ENCODE measurements at regions not wholly inside any gene's neighbourhood (a gene's known extent, or its start where the extent isn't known, plus 50 kb on each side); places are given as distances from the start of the nearest gene placed in this dataset.
A peak's percentile ranks its signal among the peaks of the same experiment; 100 is the strongest.
"Not testable (repeated sequence)": the region's sequence is repeated elsewhere in the genome, so short reads cannot be mapped to it uniquely, and the experiment has no call there.

DNA sequence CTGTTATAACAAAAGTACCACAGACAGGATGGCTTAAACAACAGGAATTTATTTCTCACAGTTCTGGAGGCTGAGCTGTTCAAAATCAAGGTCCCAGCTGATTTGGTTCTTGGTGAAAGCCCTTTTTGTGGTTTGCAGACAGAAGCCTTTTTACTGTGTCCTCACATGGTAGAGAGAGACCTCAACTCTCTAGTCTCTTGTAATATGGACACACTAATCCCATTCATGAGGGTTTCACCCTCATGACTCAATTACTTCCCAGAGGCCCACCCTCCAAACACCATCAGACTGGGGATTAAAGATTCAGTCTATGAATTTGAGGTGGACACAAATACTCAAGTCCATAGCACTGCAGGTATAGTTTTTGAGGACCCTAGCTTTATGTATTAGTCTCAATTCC, 97.3 kb upstream of the WIPF3 start:
- H3K9me3 ChIP-seq (ENCODE audit: control insufficient read depth in 4 of 4, insufficient read depth in 3 of 4, low read length in 3 of 4); ATAC-seq (ENCODE audit: insufficient read depth, low FRiP score): not testable (repeated sequence)

DNA sequence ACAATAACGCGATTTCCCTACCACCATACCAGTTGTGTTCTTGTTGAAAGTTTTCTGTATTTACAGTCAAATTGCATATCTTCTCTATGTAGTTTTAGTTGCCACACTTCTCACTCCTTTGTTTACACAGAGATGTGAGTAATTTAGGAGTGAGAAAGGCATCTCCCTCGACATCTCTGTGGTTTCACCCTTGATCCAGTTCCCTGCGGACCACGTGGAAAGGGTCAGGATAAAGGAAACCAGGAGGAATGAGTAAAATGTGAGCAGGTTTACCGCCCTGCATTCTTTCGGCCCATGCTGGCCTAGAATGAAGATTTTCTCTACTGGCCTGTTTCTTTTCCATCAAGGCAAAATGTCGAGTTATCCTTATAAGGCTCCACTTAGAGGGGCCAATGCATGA, 83.2 kb upstream of the WIPF3 start:
- not testable (repeated sequence) for H3K27me3 ChIP-seq (ENCODE audit: control insufficient read depth in 3 of 3, insufficient read depth in 3 of 3, low read length in 2 of 3); H3K36me3 ChIP-seq (ENCODE audit: control insufficient read depth in 4 of 4, insufficient read depth in 4 of 4, low read length in 4 of 4); H3K27ac ChIP-seq (ENCODE audit: low read depth in 1 of 2, low read length in 1 of 2); ATAC-seq (ENCODE audit: insufficient read depth, low FRiP score); H3K9me3 ChIP-seq (ENCODE audit: control insufficient read depth in 4 of 4, insufficient read depth in 3 of 4, low read length in 3 of 4); H3K9ac ChIP-seq (ENCODE audit: insufficient read depth in 1 of 2, low read length in 2 of 2); H3K4me3 ChIP-seq
- DNase-seq = peak in 1 of 3 donors; percentile 34
- peaks cover 0 to 18% (median 0%) of the 10 kb centered on the region in 5 donors for H3K4me1 ChIP-seq (ENCODE audit: control insufficient read depth in 5 of 5, insufficient read depth in 5 of 5, low read length in 5 of 5)
- 60 to 75% methylated on average over 8 of the region's 8 CpGs for WGBS, 2 donors

More for the DNA sequence above, 97.3 kb upstream of the WIPF3 start:
- H3K27ac ChIP-seq (ENCODE audit: low read depth in 1 of 2, low read length in 1 of 2); DNase-seq; H3K9ac ChIP-seq (ENCODE audit: insufficient read depth in 1 of 2, low read length in 2 of 2); H3K36me3 ChIP-seq (ENCODE audit: control insufficient read depth in 4 of 4, insufficient read depth in 4 of 4, low read length in 4 of 4); H3K4me1 ChIP-seq (ENCODE audit: control insufficient read depth in 5 of 5, insufficient read depth in 5 of 5, low read length in 5 of 5); H3K4me3 ChIP-seq; H3K27me3 ChIP-seq (ENCODE audit: control insufficient read depth in 3 of 3, insufficient read depth in 3 of 3, low read length in 2 of 3): not testable (repeated sequence)

DNA sequence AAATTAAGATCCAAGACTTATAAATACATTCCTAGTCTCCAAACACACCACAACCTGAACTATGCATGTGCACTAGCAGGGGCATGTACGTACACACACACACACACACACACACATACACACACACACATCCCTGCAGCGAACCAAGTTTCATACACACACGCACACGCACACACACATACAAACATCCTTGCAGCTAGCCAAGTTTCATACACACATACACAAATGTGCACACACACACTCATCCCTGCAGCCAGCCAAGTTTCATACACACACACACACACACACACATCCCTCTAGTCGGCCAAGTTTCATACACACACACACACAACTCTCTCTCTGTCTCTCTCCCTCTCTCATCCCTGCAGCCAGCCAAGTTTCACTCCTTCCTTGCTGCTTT, 82.7 kb upstream of the WIPF3 start:
- 64 to 70% methylated on average over 5 of the region's 5 CpGs for WGBS, 2 donors
- ATAC-seq (ENCODE audit: insufficient read depth, low FRiP score) = no peak

DNA sequence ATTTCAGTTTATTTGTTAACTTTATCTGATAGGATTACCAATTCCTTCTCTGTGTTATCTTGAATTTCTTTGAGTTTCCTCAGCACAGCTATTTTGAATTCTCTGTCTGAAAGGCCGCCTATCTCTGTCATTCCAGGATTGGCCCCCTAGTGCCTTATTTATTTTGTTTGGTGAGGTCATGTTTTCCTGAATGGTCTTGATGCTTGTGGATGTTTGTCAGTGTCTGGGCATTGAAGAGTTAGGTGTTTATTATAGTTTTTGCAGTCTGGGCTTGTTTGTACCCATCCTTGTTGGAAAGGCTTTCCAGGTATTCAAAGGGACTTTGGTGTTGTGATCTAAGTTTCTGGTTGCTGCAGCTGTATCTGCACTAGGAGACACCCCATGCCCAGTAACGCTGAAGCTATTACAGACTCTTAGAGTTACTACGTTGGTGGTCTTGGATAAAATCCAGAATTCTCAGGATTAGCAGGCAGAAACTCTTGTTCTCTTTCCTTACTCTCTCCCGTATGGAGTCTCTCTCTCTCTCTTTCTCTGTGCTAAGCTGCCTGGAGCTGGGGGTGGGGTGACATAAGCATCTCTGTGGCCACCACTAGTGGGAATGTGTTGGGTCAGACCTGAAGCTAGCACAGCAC, 76.7 kb upstream of the WIPF3 start:
- not testable (repeated sequence) for H3K27ac ChIP-seq (ENCODE audit: low read depth in 1 of 2, low read length in 1 of 2); H3K36me3 ChIP-seq (ENCODE audit: control insufficient read depth in 4 of 4, insufficient read depth in 4 of 4, low read length in 4 of 4); H3K9me3 ChIP-seq (ENCODE audit: control insufficient read depth in 4 of 4, insufficient read depth in 3 of 4, low read length in 3 of 4); H3K9ac ChIP-seq (ENCODE audit: insufficient read depth in 1 of 2, low read length in 2 of 2); ATAC-seq (ENCODE audit: insufficient read depth, low FRiP score); H3K27me3 ChIP-seq (ENCODE audit: control insufficient read depth in 3 of 3, insufficient read depth in 3 of 3, low read length in 2 of 3); H3K4me3 ChIP-seq
- H3K4me1 ChIP-seq (ENCODE audit: control insufficient read depth in 5 of 5, insufficient read depth in 5 of 5, low read length in 5 of 5) = peaks cover 0 to 11% (median 0%) of the 10 kb centered on the region in 5 donors
- WGBS, 2 donors = 75 to 77% methylated on average over 4 of the region's 4 CpGs
- peak; percentile 53 to 91 (median 90) for DNase-seq

More for the DNA sequence above, 82.7 kb upstream of the WIPF3 start:
- DNase-seq = peak; percentile 76 to 94 (median 83)
- H3K4me3 ChIP-seq = no peak overlapping the region
- H3K27me3 ChIP-seq (ENCODE audit: control insufficient read depth in 3 of 3, insufficient read depth in 3 of 3, low read length in 2 of 3) = no peaks in the 10 kb centered on the region
- H3K9me3 ChIP-seq (ENCODE audit: control insufficient read depth in 4 of 4, insufficient read depth in 3 of 4, low read length in 3 of 4) = no peaks in the 10 kb centered on the region
- TF ChIP-seq, protein P1, sequence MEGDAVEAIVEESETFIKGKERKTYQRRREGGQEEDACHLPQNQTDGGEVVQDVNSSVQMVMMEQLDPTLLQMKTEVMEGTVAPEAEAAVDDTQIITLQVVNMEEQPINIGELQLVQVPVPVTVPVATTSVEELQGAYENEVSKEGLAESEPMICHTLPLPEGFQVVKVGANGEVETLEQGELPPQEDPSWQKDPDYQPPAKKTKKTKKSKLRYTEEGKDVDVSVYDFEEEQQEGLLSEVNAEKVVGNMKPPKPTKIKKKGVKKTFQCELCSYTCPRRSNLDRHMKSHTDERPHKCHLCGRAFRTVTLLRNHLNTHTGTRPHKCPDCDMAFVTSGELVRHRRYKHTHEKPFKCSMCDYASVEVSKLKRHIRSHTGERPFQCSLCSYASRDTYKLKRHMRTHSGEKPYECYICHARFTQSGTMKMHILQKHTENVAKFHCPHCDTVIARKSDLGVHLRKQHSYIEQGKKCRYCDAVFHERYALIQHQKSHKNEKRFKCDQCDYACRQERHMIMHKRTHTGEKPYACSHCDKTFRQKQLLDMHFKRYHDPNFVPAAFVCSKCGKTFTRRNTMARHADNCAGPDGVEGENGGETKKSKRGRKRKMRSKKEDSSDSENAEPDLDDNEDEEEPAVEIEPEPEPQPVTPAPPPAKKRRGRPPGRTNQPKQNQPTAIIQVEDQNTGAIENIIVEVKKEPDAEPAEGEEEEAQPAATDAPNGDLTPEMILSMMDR (IDR thresholded peaks at IDR 0.05; ENCODE audit: control extremely low read depth, extremely low read depth) = no peak
- peaks cover 0 to 18% (median 0%) of the 10 kb centered on the region in 5 donors for H3K4me1 ChIP-seq (ENCODE audit: control insufficient read depth in 5 of 5, insufficient read depth in 5 of 5, low read length in 5 of 5)
- H3K36me3 ChIP-seq (ENCODE audit: control insufficient read depth in 4 of 4, insufficient read depth in 4 of 4, low read length in 4 of 4) = no peaks in the 10 kb centered on the region
- no peak overlapping the region for H3K9ac ChIP-seq (ENCODE audit: insufficient read depth in 1 of 2, low read length in 2 of 2)
- no peak overlapping the region for H3K27ac ChIP-seq (ENCODE audit: low read depth in 1 of 2, low read length in 1 of 2)

DNA sequence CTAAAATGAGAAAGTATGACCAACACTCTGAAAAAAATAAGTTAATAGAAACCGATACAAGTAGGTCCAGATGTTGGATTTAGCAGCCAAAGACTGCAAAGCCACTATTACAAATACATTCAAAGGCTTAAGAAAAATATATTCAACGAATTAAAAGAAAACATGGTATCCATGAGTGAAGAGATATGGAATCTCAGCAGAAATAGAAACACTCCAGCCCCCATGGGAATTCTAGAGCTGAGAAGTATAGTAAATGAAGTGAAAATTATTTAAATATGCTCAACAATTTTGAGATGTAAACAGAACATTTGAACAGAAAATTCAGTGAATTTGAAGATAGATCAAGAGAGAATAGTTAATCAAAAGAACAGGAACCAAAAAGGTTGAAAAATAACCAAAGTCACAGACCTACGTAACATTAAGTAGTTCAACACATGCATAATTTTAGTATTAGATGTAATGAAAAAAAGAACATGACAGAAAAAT, 72.0 kb upstream of the WIPF3 start:
- Histone ChIP-seq H3K27ac (ENCODE audit: low read depth in 1 of 2, low read length in 1 of 2) (no peak overlapping the region), H3K27me3 (ENCODE audit: control insufficient read depth in 3 of 3, insufficient read depth in 3 of 3, low read length in 2 of 3) (no peaks in the 10 kb centered on the region), H3K4me1 (ENCODE audit: control insufficient read depth in 5 of 5, insufficient read depth in 5 of 5, low read length in 5 of 5) (peaks cover 0 to 6% (median 0%) of the 10 kb centered on the region in 5 donors), H3K9ac (ENCODE audit: insufficient read depth in 1 of 2, low read length in 2 of 2) (no peak overlapping the region), H3K9me3 (ENCODE audit: control insufficient read depth in 4 of 4, insufficient read depth in 3 of 4, low read length in 3 of 4) (no peaks in the 10 kb centered on the region), H3K4me3 (no peak overlapping the region), H3K36me3 (ENCODE audit: control insufficient read depth in 4 of 4, insufficient read depth in 4 of 4, low read length in 4 of 4) (no peaks in the 10 kb centered on the region)
- WGBS, 2 donors = 86 to 94% methylated on average over 3 of the region's 3 CpGs
- DNase-seq = no peak
- TF ChIP-seq, protein P1 (IDR thresholded peaks at IDR 0.05; ENCODE audit: control extremely low read depth, extremely low read depth) = no peak
- no peak for ATAC-seq (ENCODE audit: insufficient read depth, low FRiP score)

DNA sequence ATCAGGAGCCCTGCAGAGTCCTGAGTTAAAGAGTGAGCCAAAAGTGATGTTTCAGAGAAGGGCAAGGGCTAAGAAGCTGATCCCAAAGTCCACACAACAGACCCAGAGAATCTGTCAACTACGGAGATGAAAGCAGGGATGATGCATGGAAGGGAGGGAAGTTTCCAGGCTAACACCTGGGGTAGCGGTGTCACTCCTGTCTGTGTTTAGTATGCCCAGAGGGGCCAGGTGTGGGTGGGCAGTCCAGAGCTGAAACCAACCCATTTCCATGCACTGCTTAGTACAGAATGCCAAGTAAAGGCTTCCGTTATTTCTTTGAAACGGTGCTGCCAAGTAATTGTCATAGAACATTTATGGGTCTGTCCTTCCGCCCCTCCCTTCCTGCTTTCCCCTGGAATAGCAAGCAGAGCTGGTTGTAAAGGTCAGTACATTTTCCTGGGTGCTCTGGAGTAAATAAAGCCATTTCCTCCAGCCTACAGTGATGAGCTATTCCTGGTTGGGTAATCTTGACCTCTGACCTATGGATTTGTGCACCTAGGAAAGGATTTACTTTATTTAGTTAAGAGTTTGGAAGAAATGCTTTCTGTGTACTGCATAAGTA, 58.6 kb upstream of the WIPF3 start:
- H3K36me3 ChIP-seq (ENCODE audit: control insufficient read depth in 4 of 4, insufficient read depth in 4 of 4, low read length in 4 of 4); H3K4me3 ChIP-seq; H3K9ac ChIP-seq (ENCODE audit: insufficient read depth in 1 of 2, low read length in 2 of 2); ATAC-seq (ENCODE audit: insufficient read depth, low FRiP score); H3K27ac ChIP-seq (ENCODE audit: low read depth in 1 of 2, low read length in 1 of 2); H3K9me3 ChIP-seq (ENCODE audit: control insufficient read depth in 4 of 4, insufficient read depth in 3 of 4, low read length in 3 of 4); H3K27me3 ChIP-seq (ENCODE audit: control insufficient read depth in 3 of 3, insufficient read depth in 3 of 3, low read length in 2 of 3); DNase-seq; H3K4me1 ChIP-seq (ENCODE audit: control insufficient read depth in 5 of 5, insufficient read depth in 5 of 5, low read length in 5 of 5): not testable (repeated sequence)
- 42 to 50% methylated on average over 5 of the region's 5 CpGs for WGBS, 2 donors
